NCI-H146 (cell line): ENCODE measurements at regions not wholly inside any gene's neighbourhood (a gene's known extent, or its start where the extent isn't known, plus 50 kb on each side); places are given as distances from the start of the nearest gene placed in this dataset.
"Not testable (repeated sequence)": the region's sequence is repeated elsewhere in the genome, so short reads cannot be mapped to it uniquely, and the experiment has no call there.

Experiments used
- DNase-seq: peaks from one replicate; lab custom pipeline; 2025; lab: John Stamatoyannopoulos, UW

DNA sequence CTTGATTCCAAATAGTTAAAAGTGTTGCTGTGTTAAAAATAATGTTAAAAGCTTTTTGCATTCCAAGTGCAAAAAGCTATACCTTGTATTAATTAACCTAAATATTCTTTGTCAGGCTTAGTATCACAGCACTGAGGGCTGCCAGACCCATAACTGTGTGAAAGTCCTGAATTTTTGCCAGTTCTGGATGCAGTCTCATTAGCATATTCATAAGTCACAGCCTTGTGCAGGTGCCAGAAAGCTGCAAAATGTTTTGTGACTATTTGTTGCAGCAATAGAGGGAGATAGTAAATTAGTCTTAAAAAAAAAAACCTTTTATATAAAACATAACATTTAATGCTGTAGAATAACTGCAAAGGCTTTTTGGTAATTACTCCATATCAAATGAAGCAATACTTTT is 56.6 kb downstream of the SLITRK1 start:
- no peak for DNase-seq

DNA sequence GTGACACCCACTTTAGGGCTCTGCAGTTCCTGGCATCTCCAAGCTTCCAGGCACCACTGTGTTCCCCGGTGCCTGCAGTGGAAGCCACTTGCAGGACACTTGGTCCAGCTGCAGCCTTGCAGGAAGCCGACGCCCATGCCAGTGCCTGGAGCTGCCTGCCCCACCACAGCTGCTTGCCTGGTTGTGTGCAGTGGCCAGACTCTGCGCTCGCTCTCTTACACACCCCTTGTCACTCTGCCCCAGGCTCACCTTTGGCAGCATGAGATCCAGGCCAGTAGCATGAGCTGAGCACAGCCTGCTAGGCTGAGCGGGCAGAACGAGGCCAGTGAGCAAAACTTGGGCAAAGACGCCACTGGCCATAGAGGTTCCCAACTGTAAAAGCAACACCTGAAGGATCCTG is 57.7 kb downstream of the SLITRK1 start:
- DNase-seq, result no peak

DNA sequence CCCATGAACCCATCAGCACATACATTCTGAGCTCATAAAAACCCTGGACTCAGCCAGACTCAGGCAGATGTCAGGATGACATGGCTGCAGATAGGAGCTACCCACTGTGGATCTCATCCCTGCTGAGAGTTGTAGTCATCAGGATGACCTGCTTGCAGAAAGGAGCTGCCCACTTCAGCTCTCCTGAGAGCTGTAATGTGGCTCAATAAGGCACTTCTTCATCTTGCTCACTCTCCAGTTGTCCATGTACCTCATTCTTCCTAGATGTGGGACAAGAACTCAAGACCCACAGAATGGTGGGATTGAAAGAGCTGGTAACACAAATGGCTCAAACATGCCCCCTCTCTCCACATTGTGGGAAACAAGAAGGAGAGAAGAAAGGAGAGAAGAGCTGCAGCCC is 58.2 kb downstream of the SLITRK1 start:
- DNase-seq, result no peak

DNA sequence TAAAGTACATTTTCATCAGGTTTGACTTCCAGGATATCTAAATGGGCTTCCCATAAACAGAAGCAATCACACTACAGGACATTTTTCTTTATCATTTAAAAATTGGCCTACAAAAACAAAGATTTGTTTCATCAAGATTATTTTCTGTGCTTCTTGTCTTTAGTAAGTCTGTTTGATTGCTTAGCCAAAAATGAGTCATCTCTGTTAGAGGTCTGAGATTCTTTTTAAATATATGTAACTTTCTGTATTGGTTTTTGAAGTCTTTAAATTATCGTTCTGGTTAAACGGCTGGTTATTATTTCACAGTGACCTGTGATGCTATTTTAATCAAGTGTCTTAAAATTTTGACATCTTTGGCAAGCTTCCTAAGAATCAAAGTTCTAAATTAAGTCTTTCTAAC is 62.7 kb downstream of the SLITRK1 start:
- DNase-seq, result no peak

DNA sequence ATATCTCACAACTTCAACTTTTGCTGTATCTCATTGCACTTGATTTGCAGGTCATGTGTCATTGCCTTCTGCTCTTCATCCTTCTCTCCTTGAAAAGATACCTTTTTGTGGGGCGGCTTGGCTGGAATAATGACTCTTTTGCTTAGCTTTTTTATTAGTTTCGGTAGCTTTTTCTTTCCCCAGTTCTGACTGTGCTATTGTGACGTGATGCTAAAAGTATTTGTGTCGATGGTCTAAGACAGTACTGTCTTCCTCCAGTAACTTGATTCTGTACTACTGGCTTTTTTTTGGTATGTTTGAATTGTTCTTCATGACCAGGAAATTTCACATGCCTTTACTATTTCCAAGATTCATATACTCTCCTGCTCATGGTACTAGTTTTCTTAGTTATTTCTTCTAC is 63.1 kb downstream of the SLITRK1 start:
- no peak for DNase-seq

DNA sequence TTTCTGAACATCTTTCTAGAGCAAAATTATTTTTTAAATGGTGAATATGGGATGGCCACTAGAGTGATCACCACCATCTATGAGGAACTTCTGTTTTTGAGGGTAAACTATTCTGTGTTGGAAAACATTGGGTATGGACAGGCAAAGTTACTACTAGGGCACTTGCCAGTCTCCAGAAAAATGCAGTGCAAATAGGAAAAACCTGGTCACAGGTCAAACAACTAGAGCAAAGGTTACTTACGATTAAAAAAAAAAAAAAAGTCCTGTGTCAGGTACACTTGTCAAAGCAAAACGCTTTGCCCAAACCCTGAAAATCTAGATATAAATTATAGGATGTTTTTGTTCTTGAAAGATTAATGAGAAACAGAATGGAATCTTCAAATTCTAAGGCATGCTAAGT is 66.2 kb downstream of the SLITRK1 start:
- DNase-seq, result no peak

DNA sequence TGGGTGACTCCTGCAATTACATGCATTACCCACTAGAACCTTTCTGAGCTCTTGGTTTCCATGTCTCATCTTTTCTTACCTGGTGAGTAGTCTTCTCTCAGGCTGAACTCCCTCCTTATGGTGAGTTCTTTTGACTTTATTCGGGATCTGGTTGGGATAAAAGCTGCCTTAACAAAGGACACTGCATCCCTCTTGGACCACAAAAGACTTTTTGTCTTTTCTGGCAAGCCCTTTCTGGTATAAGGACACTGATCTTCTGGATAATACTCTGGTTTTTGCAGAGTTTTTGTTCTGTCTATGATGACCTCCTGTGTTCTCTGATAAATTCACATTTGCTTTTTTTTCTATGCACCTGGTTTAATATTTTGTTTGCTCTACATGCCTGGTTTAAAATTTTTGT is 66.7 kb downstream of the SLITRK1 start:
- no peak for DNase-seq

DNA sequence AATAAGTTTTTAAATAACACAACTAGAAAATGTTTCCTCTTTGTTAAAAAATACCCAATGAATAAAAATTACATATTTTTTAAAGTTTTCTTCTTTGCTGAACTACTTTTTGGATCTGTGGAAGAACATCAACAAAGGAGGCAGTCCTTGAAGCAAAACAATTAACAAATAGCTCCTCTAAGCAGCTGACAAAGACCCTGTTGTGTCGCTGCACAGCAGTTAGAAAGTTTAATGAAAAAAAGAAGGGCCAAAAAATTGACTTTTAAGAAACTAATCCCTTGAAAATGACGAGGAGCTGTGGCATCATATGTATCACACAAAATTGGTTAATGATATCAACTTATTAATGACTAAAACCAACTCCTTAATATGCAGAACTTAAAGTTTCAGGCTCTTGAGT is 72.1 kb downstream of the SLITRK1 start:
- no peak for DNase-seq

DNA sequence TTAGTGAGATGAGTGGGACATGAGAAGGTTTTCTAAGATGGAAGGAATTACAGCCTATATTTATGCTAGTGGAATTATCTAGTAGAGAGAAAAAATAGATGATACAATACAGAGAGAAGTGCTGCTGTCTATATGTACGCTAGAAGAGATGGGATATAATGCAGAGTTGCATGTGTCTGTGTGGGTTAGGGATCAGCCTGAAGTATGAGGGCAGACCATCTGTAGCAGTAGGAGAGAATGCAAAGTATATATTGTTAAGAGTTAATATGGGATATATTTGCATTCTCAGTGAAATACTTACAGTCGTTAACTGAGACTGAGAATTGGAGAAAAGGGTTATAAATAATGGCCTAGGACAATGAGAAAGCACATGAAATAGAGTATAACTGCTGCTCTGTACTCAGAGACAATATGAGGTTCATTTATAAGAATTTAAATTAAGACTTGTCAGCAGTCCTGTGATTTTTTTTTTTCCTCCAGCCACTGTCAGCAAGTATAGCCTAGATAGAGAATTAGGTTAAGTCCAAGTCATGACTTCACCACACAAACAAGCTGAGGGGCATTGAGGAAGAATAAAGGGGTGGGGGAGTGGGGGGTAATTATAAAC is 77.8 kb downstream of the SLITRK1 start:
- no peak for DNase-seq

DNA sequence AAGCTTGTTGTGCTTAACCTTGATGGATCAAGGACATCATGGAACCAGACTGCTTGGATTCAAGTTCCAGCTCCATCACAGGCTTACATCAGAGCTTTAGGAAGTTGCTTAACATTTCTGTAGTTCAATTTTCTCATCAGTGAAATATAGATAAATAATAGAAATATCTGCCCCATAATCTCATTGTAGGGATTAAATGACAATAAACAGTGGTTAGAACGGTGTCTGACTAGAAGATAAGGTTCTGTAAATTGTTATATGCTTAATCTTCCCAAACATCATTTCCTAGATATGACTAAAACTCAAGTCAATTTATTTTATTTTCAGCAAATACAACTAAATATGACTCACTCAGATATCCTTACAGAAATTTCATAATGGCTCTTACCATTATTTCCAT is 83.5 kb downstream of the SLITRK1 start:
- no peak for DNase-seq

DNA sequence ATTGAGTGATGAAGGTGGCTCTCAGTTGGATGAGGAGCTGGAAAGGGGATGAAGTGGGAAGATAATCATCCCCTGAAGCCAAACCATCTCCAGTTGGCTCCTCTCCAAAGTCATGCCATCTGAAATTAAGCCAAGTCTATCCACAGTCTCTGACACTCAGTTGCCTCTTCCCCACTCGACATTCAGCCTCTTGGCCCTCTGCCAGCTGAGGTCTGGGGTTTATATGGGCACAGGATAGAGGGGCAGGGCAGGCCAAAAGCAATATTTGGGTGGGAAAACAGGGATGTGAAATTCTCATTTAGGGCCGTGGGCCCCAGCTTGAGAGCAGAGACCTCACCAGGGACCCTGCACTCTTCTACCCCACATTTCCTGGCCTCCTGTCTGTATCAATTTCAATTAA is 85.9 kb downstream of the SLITRK1 start:
- DNase-seq, result no peak

DNA sequence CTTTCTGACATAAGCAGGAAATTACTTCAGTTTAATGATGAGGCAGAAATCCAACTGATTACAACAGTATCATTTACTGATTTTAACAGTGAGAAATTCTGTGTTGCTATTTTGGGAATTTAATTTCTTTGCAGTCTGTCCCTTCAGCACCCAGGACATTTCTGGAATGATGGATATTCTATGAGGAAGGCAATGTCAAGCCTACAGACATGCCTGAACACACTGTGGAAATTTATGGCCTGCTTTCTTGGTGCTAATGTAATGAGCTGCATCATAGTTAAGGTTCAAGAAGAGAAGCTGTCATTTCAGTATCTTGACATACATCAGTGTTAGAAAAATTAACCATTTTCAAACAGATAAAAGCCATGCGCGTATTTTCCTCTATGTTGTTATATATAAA is 87.7 kb downstream of the SLITRK1 start:
- no peak for DNase-seq

DNA sequence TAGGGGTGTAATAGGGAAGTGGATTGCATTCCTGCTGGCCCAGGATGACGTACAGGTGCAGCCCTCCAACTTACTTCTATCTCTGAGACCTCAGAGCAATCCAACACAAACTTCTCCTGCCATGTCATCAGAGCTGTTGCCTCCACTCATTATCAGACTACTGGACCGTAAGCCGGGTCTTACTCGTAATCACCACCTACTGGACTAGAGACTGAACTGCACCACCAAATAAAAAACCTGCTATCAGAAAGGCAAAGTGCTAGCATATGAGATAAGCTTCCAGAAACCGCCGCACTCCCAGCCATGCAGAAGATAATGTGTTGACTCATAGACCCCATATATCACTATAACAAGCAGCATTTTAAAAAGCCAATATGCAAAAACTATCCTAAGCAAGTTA is 102.0 kb downstream of the SLITRK1 start:
- no peak for DNase-seq

DNA sequence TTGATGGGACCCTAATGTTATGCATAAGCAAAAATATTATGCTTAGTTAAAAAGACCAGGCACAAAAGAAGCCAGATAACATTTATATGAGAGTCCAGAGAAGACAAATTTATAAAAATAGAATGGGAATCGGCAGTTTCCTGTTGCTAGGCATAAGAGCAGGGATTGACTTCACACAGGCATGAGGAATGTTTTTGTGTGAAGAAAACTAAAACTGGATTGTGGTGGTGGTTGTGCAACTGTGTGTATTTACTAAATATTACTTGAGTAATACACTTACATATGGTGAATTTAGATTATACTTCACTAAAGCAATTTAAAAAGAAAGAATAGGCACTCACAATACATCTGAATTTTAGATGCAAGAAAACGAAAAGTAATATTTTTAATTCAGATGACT is 108.3 kb downstream of the SLITRK1 start:
- no peak for DNase-seq

DNA sequence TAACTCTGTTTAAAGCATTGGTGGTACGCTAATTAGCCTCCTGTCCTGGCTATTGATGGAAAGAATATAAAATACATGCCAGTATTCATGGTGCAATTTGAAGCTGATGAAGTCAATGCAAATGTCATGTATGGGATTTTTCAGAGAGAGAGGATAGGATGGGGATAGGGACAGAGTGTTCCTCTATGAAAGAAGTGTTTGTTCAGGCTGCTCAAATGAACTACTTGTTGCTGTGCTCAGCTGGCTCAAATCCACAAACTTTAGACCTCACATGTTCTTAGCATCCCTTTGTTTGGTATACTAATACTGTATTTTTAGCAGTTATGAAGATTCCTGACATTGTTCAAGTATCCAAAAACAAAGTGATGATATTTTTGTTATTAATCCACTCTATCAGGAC is 116.5 kb downstream of the SLITRK1 start:
- DNase-seq, result no peak

DNA sequence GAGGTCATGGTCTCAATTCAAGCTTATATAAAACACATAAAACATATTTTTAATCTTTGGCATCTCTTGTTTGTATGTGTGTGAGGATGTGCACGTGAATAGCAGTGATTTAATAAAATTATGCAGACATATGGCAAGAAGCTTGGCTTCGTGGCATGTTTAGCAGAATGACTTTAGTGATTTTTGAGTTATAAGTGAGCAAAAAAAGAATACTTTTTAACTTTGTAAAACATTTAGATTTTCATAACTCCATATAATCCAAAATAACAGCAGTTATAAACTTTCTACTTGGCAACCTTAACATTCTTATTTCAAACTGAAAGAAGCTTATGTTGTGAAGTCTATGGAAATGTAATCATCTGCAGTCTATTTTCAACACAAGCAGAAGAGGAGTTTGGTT is 120.6 kb downstream of the SLITRK1 start:
- DNase-seq, result no peak

DNA sequence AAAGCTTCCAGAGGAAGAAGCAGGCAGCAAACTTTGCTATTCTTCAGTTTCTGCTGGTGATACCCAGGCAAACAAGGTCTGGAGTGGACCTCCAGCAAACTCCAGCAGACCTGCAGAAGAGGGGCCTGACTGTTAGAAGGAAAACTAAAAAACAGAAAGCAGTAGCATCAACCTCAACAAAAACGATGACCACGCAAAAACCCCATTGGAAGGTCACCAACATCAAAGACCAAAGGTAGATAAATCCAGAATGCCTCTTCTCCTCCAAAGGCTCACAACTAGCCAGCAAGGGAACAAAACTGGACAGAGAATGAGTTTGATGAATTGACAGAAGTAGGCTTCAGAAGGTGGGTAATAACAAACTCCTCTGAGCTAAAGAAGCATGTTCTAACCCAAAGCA is 127.1 kb downstream of the SLITRK1 start:
- DNase-seq, result not testable (repeated sequence)

DNA sequence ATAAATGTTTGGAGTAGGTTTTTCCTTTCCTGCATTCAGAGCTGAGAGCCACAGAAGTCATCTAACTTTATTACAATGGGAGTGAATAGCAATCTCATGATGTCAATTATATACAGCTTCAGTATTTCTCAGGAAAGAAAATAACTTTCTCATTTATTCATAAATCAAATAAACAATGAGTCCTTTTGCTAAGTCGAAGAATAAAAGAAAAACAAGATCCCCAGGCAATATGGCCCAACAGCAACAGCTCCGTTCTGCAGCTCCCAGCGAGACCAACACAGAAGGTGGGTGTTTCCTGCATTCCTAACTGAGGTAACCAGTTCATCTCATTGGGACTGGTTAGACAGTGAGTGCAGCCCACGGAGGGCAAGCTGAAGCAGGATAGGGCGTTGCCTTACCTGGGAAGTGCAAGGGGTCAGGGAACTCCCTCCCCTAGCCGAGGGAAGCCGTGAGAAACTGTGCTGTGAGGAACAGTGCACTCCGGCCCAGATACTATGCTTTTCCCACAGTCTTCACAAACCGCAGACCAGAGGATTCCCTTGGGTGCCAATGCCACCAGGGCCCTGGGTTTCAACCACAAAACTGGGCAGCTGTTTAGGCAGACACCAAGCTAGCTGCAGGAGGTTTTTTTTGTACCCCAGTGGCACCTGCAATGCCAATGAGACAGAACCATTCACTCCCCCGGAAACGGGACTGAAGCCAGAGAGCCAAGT is 128.2 kb downstream of the SLITRK1 start:
- DNase-seq, result no peak

DNA sequence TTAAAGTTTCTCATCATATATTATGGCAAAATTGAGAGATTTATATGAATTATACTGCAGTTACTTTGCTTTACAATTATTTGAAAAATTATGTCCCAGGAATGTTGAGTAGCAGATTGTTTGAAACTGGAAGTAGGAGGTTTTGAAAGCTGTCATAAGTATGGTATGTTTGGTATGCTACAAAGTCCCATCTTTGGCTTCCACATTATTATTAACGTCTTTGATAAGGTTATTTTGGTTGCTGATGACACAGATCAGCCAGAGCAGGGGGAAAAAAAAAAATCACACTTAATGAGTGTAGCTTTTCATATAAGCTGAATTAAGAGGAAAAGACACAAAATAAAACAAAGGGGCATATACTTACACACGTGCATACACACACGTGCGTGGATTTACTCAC is 130.1 kb downstream of the SLITRK1 start:
- DNase-seq, result no peak

DNA sequence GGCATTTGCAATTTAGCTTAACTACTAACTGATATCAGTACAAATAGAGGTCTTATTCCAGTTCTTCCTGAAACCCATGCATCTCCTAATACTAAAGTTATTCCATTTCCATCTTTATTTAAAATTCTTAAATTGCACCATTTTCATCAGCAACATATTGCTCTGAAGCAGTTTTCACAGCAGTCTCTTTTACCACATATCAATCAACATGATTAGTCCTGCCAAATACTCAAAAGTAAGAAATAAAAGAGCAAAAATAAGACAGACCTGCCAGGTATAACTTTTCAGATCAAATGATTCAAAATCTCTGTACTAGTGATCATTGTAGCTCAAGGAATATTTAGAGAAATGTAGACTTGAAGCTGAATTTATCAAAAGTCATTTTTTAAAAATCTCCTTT is 141.7 kb downstream of the SLITRK1 start:
- DNase-seq, result no peak

DNA sequence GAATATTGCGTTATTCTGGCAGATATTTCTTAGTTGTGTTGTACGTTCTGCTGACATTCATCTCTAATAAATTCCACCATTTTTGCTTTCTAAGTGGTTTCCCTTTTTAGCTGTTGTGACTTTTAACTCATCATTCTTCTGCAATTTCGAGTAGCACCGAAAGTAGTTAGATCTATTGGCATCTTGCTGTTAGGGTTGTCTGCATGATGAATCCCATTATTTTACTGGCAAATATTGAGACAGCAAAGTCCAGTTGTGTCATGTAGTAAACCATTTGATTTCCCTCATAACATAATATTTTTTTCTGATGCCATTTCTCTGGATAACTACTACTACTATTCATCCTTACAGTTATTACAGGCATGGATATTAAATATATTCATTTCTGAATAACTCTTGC is 143.9 kb downstream of the SLITRK1 start:
- DNase-seq, result no peak

DNA sequence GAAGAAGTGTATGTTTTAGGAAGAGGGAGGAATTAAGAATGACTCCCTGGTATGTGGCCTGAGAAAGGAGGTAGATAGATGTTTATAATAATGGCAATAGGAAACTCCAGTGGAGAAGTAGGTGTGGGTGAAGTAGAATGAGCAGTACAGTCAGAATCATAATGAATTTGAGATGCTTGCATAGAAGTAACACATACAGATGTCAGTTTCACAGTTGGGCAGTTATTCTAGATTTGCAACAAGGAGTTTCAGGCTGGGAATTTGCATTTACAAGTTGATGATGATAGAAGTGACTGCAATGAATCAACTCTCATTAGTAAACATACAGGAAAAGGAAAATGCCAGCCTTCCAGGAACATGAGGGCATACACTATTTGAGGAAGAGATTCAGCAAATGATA is 149.0 kb downstream of the SLITRK1 start:
- DNase-seq, result no peak

DNA sequence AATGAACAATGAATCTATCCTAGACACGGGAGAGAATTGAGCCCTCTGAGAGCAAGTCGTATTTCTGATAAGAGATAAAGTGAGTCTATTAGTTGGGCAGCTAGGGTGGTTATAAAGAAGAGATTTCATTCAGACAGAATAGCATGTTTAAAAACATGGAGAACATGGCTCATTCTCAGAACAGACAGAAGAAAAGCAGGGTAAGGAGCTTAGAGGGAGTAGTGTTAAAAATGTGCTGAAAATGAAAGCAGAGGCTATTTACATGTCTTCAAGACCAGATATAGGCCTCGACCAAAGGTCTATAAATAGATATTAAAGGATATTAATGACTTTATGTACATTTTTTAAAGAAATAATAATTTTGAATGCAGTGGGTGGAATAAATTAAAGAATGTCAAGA is 149.5 kb downstream of the SLITRK1 start:
- DNase-seq, result no peak

DNA sequence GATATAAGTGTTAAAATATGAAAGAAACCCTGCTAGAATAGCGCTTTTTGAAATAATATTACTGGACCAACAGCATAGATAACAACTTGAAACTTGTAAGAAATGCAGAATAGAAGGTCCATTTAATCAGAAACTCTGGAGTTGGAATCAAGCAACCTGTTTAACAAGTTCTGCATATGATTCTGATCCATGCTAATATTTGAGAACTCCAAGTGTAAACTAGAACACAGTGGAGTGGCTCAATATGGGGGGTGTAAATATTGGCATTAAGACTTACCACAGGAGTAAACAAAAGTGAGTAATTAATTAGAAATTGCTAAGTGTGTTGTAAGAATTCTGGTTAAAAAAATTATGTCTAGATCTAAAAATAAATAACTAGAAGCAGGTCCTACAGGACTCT is 151.2 kb downstream of the SLITRK1 start:
- no peak for DNase-seq
